Activated CD8-positive, alpha-beta memory T cell treated with anti-CD3 and anti-CD28 coated beads, Interleukin-2, amount 10 ng/mL, durations not matched to agents 7 days and 5 days (primary cell): ENCODE measurements at regions not wholly inside any gene's neighbourhood (a gene's known extent, or its start where the extent isn't known, plus 50 kb on each side); places are given as distances from the start of the nearest gene placed in this dataset.
A peak's percentile ranks its signal among the peaks of the same experiment; 100 is the strongest.
"Not testable (repeated sequence)": the region's sequence is repeated elsewhere in the genome, so short reads cannot be mapped to it uniquely, and the experiment has no call there.

Experiments
- ATAC-seq: fragments of 150-1000 bp; cut with Tn5 transposase; one replicate; pipeline ENCODE4 v1.10.0; 2021; ENCODE audit warnings: moderate library complexity
- CTCF ChIA-PET: fragments of 350-600 bp; sonication (Branson Sonifier 250); formaldehyde crosslinking; loops from one replicate; lab custom pipeline; 2021; ENCODE audit warnings: antibody characterized with exemption; lab: Charles Lee
- DNase-seq: peaks from one replicate; pipeline ENCODE4 v3.0.0-alpha.2; 2020
- H3K27ac Mint-ChIP-seq: one replicate; pipeline ENCODE4 v1.8.0; 2021; ENCODE audit warnings: mild to moderate bottlenecking, mixed read lengths
- H3K27me3 Mint-ChIP-seq: one replicate; pipeline ENCODE4 v1.8.0; 2021; ENCODE audit warnings: mixed read lengths
- H3K36me3 Mint-ChIP-seq: one replicate; pipeline ENCODE4 v1.8.0; 2021; ENCODE audit warnings: mild to moderate bottlenecking, mixed read lengths
- H3K4me1 Mint-ChIP-seq: one replicate; pipeline ENCODE4 v1.8.0; 2021; ENCODE audit warnings: mixed read lengths
- H3K4me3 Mint-ChIP-seq: one replicate; pipeline ENCODE4 v1.8.0; 2021; ENCODE audit warnings: mild to moderate bottlenecking, moderate library complexity, mixed read lengths
- H3K9me3 Mint-ChIP-seq: one replicate; pipeline ENCODE4 v1.8.0; 2022; ENCODE audit warnings: low read depth, mixed read lengths

GRCh38 chr1:61028136-61028535 lies 54.2 kb upstream of the NFIA start:
- Mint-ChIP-seq H3K9me3 (no peaks in the 10 kb centered on the region), H3K27me3 (no peaks in the 10 kb centered on the region), H3K4me1 (no peaks in the 10 kb centered on the region), H3K36me3 (no peaks in the 10 kb centered on the region), H3K4me3 (no peak overlapping the region), H3K27ac (no peak overlapping the region)
- DNase-seq (no peak), ATAC-seq (no peak)
- CTCF ChIA-PET: interaction anchor here (1.3 kb wide), 1 partner anchor 15 kb away, joined by 3 read pairs; no protein-coding TSS in a partner anchor

- CTCF ChIA-PET: interaction anchor here (2.5 kb wide), 1 partner anchor 31 kb away, joined by 11 read pairs; no protein-coding TSS in a partner anchor
- not testable (repeated sequence) for H3K4me3 Mint-ChIP-seq, H3K36me3 Mint-ChIP-seq, H3K9me3 Mint-ChIP-seq
- Mint-ChIP-seq H3K27me3 (peaks cover 17% of the 10 kb centered on the region), H3K27ac (peak overlapping the region; percentile 37), H3K4me1 (peaks cover 13% of the 10 kb centered on the region)
- ATAC-seq (peak; percentile 49), DNase-seq (peak; percentile 72)
Observed at GRCh38 chr1:61018068-61018467, 64.3 kb upstream of the NFIA start.

GRCh38 chr1:61017651-61018050 lies 64.7 kb upstream of the NFIA start:
- H3K4me1 Mint-ChIP-seq: peaks cover 13% of the 10 kb centered on the region
- H3K36me3 Mint-ChIP-seq: peaks cover 8% of the 10 kb centered on the region
- ATAC-seq (no peak), DNase-seq (no peak)
- peaks cover 19% of the 10 kb centered on the region for H3K27me3 Mint-ChIP-seq
- peak overlapping the region; percentile 16 for H3K4me3 Mint-ChIP-seq
- H3K27ac Mint-ChIP-seq: no peak overlapping the region
- H3K9me3 Mint-ChIP-seq: no peaks in the 10 kb centered on the region
- CTCF ChIA-PET: interaction anchor here (2.5 kb wide), 1 partner anchor 32 kb away, joined by 11 read pairs; no protein-coding TSS in a partner anchor

- ATAC-seq: no peak
- H3K27ac Mint-ChIP-seq: no peak overlapping the region
Observed at GRCh38 chr1:61013946-61014667, 68.3 kb upstream of the NFIA start.

GRCh38 chr1:61013189-61013945 lies 69.0 kb upstream of the NFIA start:
- Mint-ChIP-seq H3K9me3 (no peaks in the 10 kb centered on the region), H3K36me3 (peaks cover 8% of the 10 kb centered on the region), H3K27me3 (peaks cover 31% of the 10 kb centered on the region), H3K4me3 (no peak overlapping the region), H3K4me1 (peaks cover 12% of the 10 kb centered on the region), H3K27ac (no peak overlapping the region)
- CTCF ChIA-PET: interaction anchor here (1.6 kb wide), 1 partner anchor 30 kb away, joined by 4 read pairs; no protein-coding TSS in a partner anchor
- no peak for DNase-seq
- ATAC-seq: no peak

More at GRCh38 chr1:61013946-61014667, 68.3 kb upstream of the NFIA start:
- CTCF ChIA-PET: interaction anchor here (1.6 kb wide), 1 partner anchor 29 kb away, joined by 4 read pairs; no protein-coding TSS in a partner anchor
- Mint-ChIP-seq H3K27me3 (peaks cover 29% of the 10 kb centered on the region), H3K9me3 (no peaks in the 10 kb centered on the region), H3K4me3 (no peak overlapping the region), H3K36me3 (peaks cover 8% of the 10 kb centered on the region), H3K4me1 (peaks cover 13% of the 10 kb centered on the region)
- DNase-seq: no peak

- CTCF ChIA-PET: interaction anchor here (0.6 to 1.1 kb wide), 2 partner anchors 13 to 33 kb away, joined by 3 to 4 read pairs; no protein-coding TSS in a partner anchor
Observed at GRCh38 chr1:61012341-61012761, 70.0 kb upstream of the NFIA start.

GRCh38 chr1:61011561-61012263 lies 70.6 kb upstream of the NFIA start:
- Mint-ChIP-seq H3K27me3 (peaks cover 25% of the 10 kb centered on the region), H3K27ac (no peak overlapping the region), H3K4me3 (no peak overlapping the region), H3K9me3 (no peaks in the 10 kb centered on the region), H3K4me1 (peaks cover under 1% of the 10 kb centered on the region), H3K36me3 (no peaks in the 10 kb centered on the region)
- DNase-seq: no peak
- no peak for ATAC-seq
- CTCF ChIA-PET: interaction anchor here (1.1 kb wide), 1 partner anchor 33 kb away, joined by 3 read pairs; no protein-coding TSS in a partner anchor

More at GRCh38 chr1:61012341-61012761, 70.0 kb upstream of the NFIA start:
- H3K4me3 Mint-ChIP-seq: no peak overlapping the region
- no peak for ATAC-seq
- no peak overlapping the region for H3K27ac Mint-ChIP-seq
- no peaks in the 10 kb centered on the region for H3K9me3 Mint-ChIP-seq
- no peak for DNase-seq
- H3K4me1 Mint-ChIP-seq: peaks cover 5% of the 10 kb centered on the region
- H3K27me3 Mint-ChIP-seq: peaks cover 29% of the 10 kb centered on the region
- H3K36me3 Mint-ChIP-seq: peaks cover 4% of the 10 kb centered on the region

- no peaks in the 10 kb centered on the region for H3K36me3 Mint-ChIP-seq
- no peaks in the 10 kb centered on the region for H3K9me3 Mint-ChIP-seq
- H3K4me1 Mint-ChIP-seq: peaks cover 5% of the 10 kb centered on the region
- CTCF ChIA-PET: no interaction called here
- peaks cover 25% of the 10 kb centered on the region for H3K27me3 Mint-ChIP-seq
- H3K27ac Mint-ChIP-seq: no peak overlapping the region
- no peak for ATAC-seq
- no peak for DNase-seq
- no peak overlapping the region for H3K4me3 Mint-ChIP-seq
Observed at GRCh38 chr1:61007534-61008364, 74.6 kb upstream of the NFIA start.

GRCh38 chr1:61005614-61006580 lies 76.5 kb upstream of the NFIA start:
- CTCF ChIA-PET: interaction anchor here (0.6 to 1.4 kb wide), 3 partner anchors 36 to 666 kb away, joined by 3 read pairs; no protein-coding TSS in a partner anchor
- Mint-ChIP-seq H3K4me3 (no peak overlapping the region), H3K9me3 (no peaks in the 10 kb centered on the region), H3K36me3 (no peaks in the 10 kb centered on the region), H3K27ac (no peak overlapping the region), H3K4me1 (peaks cover 5% of the 10 kb centered on the region), H3K27me3 (peaks cover 16% of the 10 kb centered on the region)
- ATAC-seq (no peak), DNase-seq (no peak)

- peaks cover 13% of the 10 kb centered on the region for H3K27me3 Mint-ChIP-seq
- H3K9me3 Mint-ChIP-seq: no peaks in the 10 kb centered on the region
- peaks cover 5% of the 10 kb centered on the region for H3K4me1 Mint-ChIP-seq
- ATAC-seq (no peak), DNase-seq (no peak)
- no peaks in the 10 kb centered on the region for H3K36me3 Mint-ChIP-seq
- H3K4me3 Mint-ChIP-seq: no peak overlapping the region
- no peak overlapping the region for H3K27ac Mint-ChIP-seq
- CTCF ChIA-PET: no interaction called here
Observed at GRCh38 chr1:61004262-61005003, 77.9 kb upstream of the NFIA start.

GRCh38 chr1:61000327-61000726 lies 82.0 kb upstream of the NFIA start:
- no peaks in the 10 kb centered on the region for H3K4me1 Mint-ChIP-seq
- no peak overlapping the region for H3K4me3 Mint-ChIP-seq
- no peak overlapping the region for H3K27ac Mint-ChIP-seq
- CTCF ChIA-PET: no interaction called here
- H3K9me3 Mint-ChIP-seq: no peaks in the 10 kb centered on the region
- H3K36me3 Mint-ChIP-seq: no peaks in the 10 kb centered on the region
- ATAC-seq (no peak), DNase-seq (no peak)
- H3K27me3 Mint-ChIP-seq: peaks cover 4% of the 10 kb centered on the region
